Upper lobe of right lung (tissue), 1 donor: ENCODE measurements at regions not wholly inside any gene's neighbourhood (a gene's known extent, or its start where the extent isn't known, plus 50 kb on each side); places are given as distances from the start of the nearest gene placed in this dataset.

Source experiments
- ATAC-seq: fragments of 200-7000 bp; cut with Tn5 transposase; one replicate; pipeline ENCODE4 v1.9.1; 2020; ENCODE audit warnings: mild to moderate bottlenecking, moderate library complexity
- DNase-seq: peaks from one replicate; pipeline ENCODE4 v3.0.0-alpha.2; 2020
- H3K27ac ChIP-seq: fragments of 200-600 bp; one replicate; pipeline ENCODE4 v1.8.0; 2022
- H3K27me3 ChIP-seq: fragments of 200-600 bp; one replicate; pipeline ENCODE4 v1.8.0; 2022; ENCODE audit warnings: mild to moderate bottlenecking
- H3K36me3 ChIP-seq: fragments of 200-600 bp; one replicate; pipeline ENCODE4 v1.8.0; 2022
- H3K4me1 ChIP-seq: fragments of 200-600 bp; one replicate; pipeline ENCODE4 v1.8.0; 2022
- H3K4me3 ChIP-seq: fragments of 200-600 bp; one replicate; pipeline ENCODE4 v1.8.0; 2022; ENCODE audit warnings: mild to moderate bottlenecking
- H3K9me3 ChIP-seq: fragments of 200-600 bp; one replicate; pipeline ENCODE4 v1.8.0; 2022
- CTCF ChIP-seq: fragments of 200-600 bp; IDR thresholded peaks from one replicate; pipeline ENCODE4 v1.8.0; 2022; ENCODE audit warnings: antibody characterized with exemption
- intact Hi-C: fragments of 100-400 bp; cut with DNase I; formaldehyde crosslinking; loops from one replicate; pipeline ENCODE4 v1.11.0; 2022
- donor health status: DM: no; HTN: yes; CAD: no; lungs with severe emphysema.

- Histone ChIP-seq H3K36me3 (no peaks in the 10 kb centered on the region), H3K9me3 (no peaks in the 10 kb centered on the region), H3K4me3 (no peak overlapping the region), H3K27ac (no peak overlapping the region), H3K27me3 (no peaks in the 10 kb centered on the region), H3K4me1 (peaks cover 15% of the 10 kb centered on the region)
- no peak for DNase-seq
- intact Hi-C loops, result no loop called here
- no peak for ATAC-seq
- no peak for TF ChIP-seq CTCF
These were observed 61.0 kb upstream of the LARP1 start for GRCh38 chr5:154694159-154694558.

- H3K4me1 ChIP-seq, result peaks cover 15% of the 10 kb centered on the region
- DNase-seq (no peak), ATAC-seq (no peak)
- intact Hi-C loops, result no loop called here
- no peaks in the 10 kb centered on the region for H3K36me3 ChIP-seq
- no peak overlapping the region for H3K27ac ChIP-seq
- no peak overlapping the region for H3K4me3 ChIP-seq
- no peak for TF ChIP-seq CTCF
- H3K9me3 ChIP-seq, result no peaks in the 10 kb centered on the region
- no peaks in the 10 kb centered on the region for H3K27me3 ChIP-seq
These were observed 64.7 kb upstream of the LARP1 start for GRCh38 chr5:154690488-154690887.

DNA sequence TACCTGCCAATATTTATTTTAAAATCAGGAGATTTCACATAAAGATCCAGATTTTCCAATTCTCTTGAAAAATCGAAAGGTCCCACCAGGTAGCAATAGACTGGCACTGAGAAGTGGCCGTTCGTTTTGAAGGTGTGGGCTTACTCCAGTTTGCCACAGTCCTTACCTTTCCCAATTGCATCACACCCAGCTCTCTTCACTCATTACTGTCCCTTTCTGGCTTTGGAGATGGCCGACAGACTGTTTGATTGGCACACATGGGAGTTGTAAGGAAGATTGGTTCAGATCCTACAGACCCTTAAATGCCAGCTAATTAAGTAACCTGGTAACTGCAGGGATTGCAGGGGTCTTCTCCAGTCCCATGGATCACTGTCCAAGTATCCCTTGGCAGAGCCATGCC lies 68.7 kb upstream of the LARP1 start:
- peaks cover 14% of the 10 kb centered on the region for H3K4me1 ChIP-seq
- DNase-seq (no peak), ATAC-seq (no peak)
- intact Hi-C loops, result no loop called here
- H3K4me3 ChIP-seq, result no peak overlapping the region
- no peaks in the 10 kb centered on the region for H3K36me3 ChIP-seq
- H3K27me3 ChIP-seq, result no peaks in the 10 kb centered on the region
- TF ChIP-seq CTCF, result no peak
- no peaks in the 10 kb centered on the region for H3K9me3 ChIP-seq
- H3K27ac ChIP-seq, result no peak overlapping the region

DNA sequence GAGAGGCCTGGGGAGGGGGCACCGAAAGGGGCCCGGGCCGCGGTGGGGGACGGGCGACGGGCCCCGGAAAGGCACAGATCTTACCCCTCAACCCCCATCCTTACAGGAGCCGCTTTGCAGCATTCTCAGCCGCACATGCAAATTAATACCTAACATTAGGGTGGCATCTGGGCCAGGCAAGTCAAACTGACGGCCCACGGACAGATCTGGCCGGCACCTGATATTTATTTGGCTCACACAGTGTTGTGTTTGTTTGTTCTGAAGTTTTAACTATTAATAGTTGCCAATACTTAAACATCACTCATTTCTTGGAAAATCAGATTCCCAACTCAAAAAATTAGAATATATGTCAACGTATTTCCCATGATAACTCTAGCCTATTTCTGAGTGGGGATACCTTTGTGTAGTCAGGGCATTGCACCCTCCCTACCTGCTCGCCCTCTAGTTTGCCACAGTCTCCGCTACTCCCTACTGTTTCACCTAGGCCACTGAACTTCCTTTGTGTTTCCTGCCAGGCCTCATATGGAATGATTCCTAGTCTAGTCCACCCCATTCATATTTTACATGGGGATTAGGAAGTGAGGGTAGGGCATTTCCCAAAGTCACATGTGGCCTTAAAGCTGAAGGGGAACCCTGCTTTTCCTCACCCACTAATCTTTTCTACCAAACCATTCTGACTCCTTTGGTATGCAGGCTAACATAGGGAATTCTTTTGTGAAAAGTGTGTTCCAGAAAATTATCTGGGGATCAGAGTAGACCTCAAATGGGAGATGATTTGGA lies 71.9 kb upstream of the LARP1 start:
- ATAC-seq (no peak), DNase-seq (no peak)
- no peaks in the 10 kb centered on the region for H3K9me3 ChIP-seq
- peak overlapping the region; percentile 54 for H3K4me3 ChIP-seq
- intact Hi-C loops, result no loop called here
- no peaks in the 10 kb centered on the region for H3K27me3 ChIP-seq
- H3K27ac ChIP-seq, result peak overlapping the region; percentile 60
- peaks cover 10% of the 10 kb centered on the region for H3K4me1 ChIP-seq
- no peaks in the 10 kb centered on the region for H3K36me3 ChIP-seq
- no peak for TF ChIP-seq CTCF

GRCh38 chr5:154679501-154679900 lies 75.7 kb upstream of the LARP1 start:
- intact Hi-C loops, result no loop called here

More at GRCh38 chr5:154679501-154679900, 75.7 kb upstream of the LARP1 start:
- no peak for TF ChIP-seq CTCF
- Histone ChIP-seq H3K27ac (no peak overlapping the region), H3K9me3 (no peaks in the 10 kb centered on the region), H3K4me3 (no peak overlapping the region), H3K27me3 (no peaks in the 10 kb centered on the region), H3K36me3 (no peaks in the 10 kb centered on the region), H3K4me1 (peaks cover 10% of the 10 kb centered on the region)
- no peak for DNase-seq
- no peak for ATAC-seq
